Esophagus muscularis mucosa (tissue), 4 donors: ENCODE measurements at regions not wholly inside any gene's neighbourhood (a gene's known extent, or its start where the extent isn't known, plus 50 kb on each side); places are given as distances from the start of the nearest gene placed in this dataset.

Experiments used
- EP300 ChIP-seq: sonication (generic); formaldehyde crosslinking; IDR thresholded peaks from one replicate; pipeline ENCODE4 v1.6.1; 2017; ENCODE audit warnings: antibody characterized with exemption
- POLR2A ChIP-seq: fragments of 450-650 bp; IDR thresholded peaks from one replicate; pipeline ENCODE4 v1.6.1; 2017; ENCODE audit warnings: antibody characterized with exemption, moderate library complexity, mild to moderate bottlenecking, low read depth
- POLR2AphosphoS5 ChIP-seq, 2 donors: sonication (generic); formaldehyde crosslinking; IDR thresholded peaks; one replicate each; pipeline ENCODE4 v1.6.1; 2017; ENCODE audit warnings: antibody characterized with exemption in 2 of 2
- TF ChIP-seq, protein P1 (sequence below), 3 experiments: fragments of 200-600 bp in 2 of 3; fragments of 450-650 bp in 1 of 3; sonication (generic) in 2 of 3; IDR thresholded peaks; one replicate each; pipeline ENCODE4 v1.5.1; 2017 to 2019; ENCODE audit warnings: antibody characterized with exemption in 3 of 3, mild to moderate bottlenecking in 2 of 3, moderate library complexity in 1 of 3

DNA sequence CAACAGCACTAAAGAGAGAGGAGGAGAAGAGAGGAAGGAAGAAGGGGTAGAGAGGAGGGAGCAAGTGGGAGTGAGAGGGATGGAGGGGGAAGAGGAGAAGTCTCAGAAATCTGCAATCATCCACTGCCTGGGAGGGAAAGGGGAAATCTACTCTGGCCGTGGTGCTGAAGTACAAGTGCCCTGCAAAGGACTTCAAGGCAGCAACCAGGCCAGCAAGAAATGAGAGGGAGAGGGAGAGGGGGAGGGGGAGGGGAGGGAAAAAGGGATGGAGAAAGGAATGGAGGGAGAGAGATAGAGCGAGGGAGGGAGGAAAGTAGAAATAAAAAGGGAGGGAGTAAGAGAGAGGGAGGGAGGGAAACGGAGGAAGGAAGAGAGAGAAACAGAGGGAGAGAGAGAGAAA lies 130.8 kb upstream of the EEF2KMT start:
- no peak for TF ChIP-seq EP300
- TF ChIP-seq, protein P1, sequence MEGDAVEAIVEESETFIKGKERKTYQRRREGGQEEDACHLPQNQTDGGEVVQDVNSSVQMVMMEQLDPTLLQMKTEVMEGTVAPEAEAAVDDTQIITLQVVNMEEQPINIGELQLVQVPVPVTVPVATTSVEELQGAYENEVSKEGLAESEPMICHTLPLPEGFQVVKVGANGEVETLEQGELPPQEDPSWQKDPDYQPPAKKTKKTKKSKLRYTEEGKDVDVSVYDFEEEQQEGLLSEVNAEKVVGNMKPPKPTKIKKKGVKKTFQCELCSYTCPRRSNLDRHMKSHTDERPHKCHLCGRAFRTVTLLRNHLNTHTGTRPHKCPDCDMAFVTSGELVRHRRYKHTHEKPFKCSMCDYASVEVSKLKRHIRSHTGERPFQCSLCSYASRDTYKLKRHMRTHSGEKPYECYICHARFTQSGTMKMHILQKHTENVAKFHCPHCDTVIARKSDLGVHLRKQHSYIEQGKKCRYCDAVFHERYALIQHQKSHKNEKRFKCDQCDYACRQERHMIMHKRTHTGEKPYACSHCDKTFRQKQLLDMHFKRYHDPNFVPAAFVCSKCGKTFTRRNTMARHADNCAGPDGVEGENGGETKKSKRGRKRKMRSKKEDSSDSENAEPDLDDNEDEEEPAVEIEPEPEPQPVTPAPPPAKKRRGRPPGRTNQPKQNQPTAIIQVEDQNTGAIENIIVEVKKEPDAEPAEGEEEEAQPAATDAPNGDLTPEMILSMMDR (IDR thresholded peaks at IDR 0.05): no peak
- no peak for TF ChIP-seq POLR2A
- no peak for TF ChIP-seq POLR2AphosphoS5 (IDR thresholded peaks at IDR 0.05)
